NCI-H2171 treated with DMSO at 0.1 percent for 48 hours (cell line): ENCODE measurements at regions not wholly inside any gene's neighbourhood (a gene's known extent, or its start where the extent isn't known, plus 50 kb on each side); places are given as distances from the start of the nearest gene placed in this dataset.

Experiments
- DNase-seq: peaks from one replicate; lab custom pipeline; 2025; lab: John Stamatoyannopoulos, UW

DNA sequence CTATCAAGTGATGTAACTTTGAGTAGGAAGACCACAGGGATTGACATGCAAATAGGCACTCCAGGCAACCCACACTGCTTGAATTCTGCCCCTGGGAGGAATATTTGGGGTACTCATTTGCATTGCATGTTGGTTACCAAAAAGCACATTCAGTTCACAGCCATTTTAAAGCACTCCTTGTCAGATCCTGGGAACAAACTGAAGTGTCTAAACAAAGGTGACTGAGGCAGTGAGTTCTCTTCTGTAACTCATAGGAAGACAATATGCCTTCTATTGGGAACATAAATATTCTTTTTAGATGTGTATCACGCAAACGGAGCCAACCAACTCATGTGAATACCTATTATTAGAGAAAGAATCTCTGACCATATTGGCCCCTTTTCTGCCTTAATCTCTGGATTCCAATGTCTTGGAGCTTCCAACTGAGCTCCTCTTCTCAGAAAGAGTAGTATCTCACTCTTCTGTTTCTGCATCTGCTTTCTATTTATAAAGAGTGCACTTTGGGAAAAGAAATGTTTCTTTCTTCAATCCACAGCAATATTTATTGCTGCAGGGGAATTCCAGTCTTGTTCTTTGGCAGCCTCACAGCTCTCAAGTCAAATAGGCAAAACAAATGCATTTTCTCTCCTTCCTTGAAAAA is 125.7 kb upstream of the NBEA start:
- DNase-seq, result no peak

DNA sequence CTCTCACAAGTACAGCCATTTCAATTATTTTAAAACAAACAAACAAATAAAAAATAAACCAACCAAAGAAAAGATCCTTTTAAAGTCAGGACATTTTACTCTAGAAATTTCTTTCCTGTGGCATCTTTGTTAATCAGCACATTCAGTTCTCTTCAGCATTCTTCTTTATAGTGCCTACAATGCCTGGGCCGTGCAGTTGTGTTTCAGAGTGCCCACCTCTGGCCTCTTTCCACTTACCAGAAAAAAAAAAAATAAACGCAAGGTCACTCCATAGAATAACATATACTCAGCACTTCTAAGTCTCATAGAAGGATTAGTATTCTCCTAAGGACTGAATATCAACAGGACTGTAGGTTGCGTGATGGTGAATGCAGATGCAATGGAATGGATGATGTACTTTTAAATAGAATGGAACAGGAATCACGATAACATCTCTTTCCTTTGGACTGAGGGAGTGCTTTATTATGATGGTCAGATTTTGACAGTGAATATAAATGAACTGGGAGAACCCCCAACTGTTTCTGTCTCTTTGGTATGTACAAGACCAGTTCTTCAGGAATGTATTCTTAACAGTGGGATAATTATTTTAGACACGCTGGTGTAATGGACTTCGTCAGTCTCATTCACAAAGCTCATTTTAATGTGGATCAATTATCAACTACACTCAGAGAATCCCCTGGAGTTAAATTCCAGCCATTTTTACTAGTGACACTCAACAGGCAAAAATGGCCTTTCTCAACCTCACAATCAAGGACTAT is 125.0 kb upstream of the NBEA start:
- no peak for DNase-seq

DNA sequence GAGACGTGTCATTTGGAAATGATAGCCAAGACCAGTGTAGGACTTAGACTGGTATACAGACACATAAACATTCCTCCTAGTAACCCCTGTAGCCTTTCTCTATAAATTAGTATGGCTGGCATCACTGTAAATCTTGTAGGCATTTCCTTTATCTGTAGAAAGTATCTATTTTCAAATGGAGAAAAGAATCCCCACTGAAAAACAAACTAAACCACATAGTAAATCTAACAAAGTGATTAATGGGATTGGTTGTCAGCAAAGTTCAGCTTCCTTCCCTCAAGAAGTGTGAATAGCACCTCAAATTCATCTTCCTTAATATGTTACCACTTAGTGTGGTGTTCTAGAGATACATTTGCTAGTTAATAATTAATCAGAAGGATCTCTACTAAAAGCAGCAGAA is 119.4 kb upstream of the NBEA start:
- no peak for DNase-seq

GRCh38 chr13:34826432-34826831 is 115.6 kb upstream of the NBEA start:
- DNase-seq, result no peak

DNA sequence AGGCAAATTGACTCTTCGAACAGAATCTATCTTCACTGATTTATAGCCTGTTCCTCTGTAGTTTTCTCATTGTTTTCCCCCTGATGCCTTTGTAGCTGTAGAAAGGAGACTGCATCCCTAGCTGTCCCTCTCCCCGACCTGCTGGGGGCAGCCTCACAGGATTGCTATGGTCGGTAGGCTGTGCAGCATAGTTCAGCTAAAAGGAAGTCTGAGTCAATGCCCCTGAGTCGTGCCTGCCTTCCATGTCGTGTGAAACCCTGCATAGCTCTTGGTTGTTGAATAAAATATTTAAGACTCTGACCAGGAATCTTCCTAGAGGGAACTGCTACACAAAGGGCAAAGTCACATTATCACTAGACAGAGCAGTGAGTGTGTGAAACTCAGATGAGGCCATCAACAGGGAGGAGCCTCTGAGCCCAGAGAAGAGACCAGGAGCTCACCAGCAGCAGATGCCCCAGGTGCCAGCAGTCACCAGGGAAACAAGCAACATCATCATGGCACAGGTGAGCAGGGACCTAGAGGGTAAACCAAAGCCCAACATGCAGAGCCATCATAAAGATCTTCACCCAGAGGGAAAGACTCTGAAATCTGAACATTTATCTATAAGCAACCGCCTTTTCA is 108.4 kb upstream of the NBEA start:
- DNase-seq, result no peak

GRCh38 chr13:34842466-34842865 is 99.6 kb upstream of the NBEA start:
- no peak for DNase-seq

DNA sequence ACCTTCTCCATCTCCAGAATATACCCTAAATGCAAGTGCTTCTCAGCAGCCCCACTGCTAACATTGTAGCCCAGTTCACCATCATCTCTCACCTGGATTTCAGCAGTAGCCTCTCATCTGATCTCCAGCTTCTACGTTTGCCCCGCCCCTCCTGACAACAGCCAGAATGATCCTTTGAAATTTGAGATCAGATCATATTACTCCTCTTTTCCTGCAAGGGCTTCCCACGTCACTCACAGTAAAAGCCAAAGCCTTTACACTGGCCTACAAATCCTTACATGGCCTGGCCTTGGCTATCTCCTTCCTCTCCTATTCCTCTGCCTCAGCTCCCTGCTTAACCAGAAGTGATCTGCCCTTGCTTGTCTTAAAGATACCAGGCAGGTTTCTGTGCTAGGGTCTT is 94.3 kb upstream of the NBEA start:
- peak; percentile 17 for DNase-seq

GRCh38 chr13:34849406-34849805 is 92.7 kb upstream of the NBEA start:
- DNase-seq, result no peak

GRCh38 chr13:34853161-34853560 is 88.9 kb upstream of the NBEA start:
- DNase-seq, result no peak

DNA sequence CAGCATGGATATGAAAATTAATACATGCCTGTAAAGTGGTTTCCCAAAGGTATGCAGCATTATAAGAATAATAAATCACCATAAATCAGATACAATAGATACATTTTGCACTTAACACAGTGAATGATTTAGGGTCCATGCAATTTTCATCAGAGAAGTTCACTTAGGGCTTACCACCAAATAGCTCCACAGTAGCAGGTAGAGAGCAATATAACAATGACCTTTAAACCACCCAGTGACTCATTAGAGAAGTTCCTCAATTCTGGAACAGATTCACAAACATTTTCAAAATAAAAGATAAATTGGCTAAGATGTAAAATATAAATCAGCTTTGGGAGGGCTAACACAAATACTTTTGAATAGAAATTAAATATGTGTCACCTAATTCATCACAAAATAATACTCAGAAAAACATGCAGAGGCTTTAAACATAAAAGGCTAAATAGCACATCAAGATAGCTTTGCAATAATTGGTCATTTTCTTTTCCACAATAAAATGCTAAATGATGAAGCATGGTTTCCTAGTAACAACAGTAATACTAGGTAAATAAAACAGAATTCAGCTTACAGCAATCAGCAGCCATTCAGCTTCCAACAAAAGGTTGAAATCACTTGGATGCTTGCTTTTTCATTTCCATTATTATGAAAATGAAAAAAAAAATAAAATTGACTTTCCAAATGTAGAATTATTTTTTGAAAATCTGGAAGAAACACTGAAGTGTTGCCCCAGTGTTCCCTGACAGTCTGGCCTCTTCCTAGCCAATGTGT is 84.3 kb upstream of the NBEA start:
- no peak for DNase-seq

- DNase-seq, result no peak
These were observed 79.8 kb upstream of the NBEA start for GRCh38 chr13:34862311-34862710.

DNA sequence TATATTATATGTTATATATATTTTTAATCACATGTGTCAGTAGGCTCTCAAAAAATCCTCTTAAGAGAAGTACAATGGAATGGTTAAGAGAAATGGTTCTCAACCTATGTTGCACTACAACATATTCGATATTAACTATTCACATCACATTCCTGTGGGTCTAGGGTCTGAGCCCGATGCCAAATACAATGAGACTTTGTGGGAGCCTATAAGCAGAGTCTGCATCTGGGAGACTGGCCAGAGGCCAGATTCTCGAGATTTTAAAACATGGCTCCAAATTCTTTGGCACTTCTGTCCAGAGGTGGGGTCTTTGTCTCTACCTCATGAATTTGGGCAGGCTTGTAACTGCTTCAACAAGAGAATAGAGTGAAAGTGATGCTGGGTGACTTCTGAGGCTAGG is 79.4 kb upstream of the NBEA start:
- DNase-seq, result no peak

GRCh38 chr13:34863360-34864135 is 78.5 kb upstream of the NBEA start:
- peak; percentile 51 for DNase-seq

DNA sequence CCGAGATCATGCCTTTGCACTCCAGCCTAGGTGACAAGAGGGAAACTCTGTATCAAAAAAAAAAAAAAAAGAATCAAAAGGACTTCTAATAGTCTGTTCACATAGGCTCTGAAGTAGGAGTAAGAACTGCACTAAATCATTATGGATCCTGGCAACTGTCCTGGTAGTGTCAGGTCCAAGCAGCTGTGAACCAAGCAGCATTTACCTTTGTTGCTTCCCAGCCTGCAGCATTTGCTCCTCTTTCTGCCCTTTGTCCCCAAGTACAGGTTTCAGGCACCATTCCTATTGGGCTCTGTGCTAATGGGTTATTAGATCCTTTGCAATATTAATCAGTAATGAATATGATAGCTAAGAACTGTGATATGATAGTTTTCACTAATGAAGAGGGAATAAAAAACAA is 77.4 kb upstream of the NBEA start:
- no peak for DNase-seq

GRCh38 chr13:34867590-34867989 is 74.5 kb upstream of the NBEA start:
- DNase-seq, result peak; percentile 8

DNA sequence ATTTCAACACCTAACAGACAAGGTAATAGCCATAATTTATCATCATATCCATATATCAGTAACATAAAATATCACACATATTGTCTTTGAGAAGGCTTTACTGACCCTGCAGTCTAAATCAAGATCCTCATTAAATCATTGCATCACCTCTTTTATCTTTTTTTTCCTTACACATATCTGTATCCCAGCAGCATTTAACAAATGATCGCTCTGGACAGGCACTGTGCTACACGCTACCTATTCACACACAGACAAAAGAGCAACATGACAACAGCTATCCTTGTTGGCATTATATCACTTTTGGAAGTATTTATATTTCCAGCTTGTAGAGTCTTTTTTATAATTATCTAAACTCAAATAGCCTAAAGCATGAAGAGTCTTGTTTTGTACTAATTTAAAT is 73.3 kb upstream of the NBEA start:
- no peak for DNase-seq

DNA sequence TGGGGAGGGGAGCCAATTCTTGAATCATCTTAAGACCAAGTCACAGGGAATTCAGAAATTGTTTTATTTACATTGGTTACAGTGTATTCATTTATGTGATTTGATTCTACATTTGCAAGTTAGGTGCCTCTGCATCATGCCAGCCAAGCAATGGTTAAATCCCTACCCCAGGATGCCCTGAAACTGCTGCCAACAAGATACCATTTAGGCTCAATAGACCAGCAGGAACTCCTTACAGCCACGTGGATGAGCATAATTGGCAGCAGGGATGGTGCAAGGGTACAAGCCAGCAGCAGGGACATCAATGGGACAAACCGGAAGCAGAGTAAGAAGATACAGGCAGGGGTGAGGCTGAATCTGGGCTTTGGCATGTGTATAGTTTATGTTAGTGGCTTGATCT is 72.4 kb upstream of the NBEA start:
- no peak for DNase-seq

GRCh38 chr13:34878329-34878728 is 63.7 kb upstream of the NBEA start:
- no peak for DNase-seq

DNA sequence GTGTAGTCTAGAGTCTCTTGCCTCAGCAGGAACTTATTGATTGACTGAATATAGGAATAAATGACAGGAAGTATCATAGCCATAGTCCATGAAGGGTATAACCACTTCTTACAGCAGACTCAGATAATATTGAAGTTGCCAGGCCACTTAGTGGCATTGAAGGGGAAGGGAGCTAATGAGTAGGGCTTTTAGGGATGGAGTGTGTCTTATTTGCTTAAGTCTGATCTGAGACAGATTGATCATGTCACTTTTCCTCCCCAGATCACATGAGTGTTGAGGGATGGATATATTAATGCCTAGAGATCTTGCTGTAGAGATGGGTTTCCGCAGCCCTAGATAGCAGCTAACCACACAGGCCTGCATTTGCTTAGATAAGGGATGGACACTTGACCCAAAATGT is 62.2 kb upstream of the NBEA start:
- DNase-seq, result no peak

DNA sequence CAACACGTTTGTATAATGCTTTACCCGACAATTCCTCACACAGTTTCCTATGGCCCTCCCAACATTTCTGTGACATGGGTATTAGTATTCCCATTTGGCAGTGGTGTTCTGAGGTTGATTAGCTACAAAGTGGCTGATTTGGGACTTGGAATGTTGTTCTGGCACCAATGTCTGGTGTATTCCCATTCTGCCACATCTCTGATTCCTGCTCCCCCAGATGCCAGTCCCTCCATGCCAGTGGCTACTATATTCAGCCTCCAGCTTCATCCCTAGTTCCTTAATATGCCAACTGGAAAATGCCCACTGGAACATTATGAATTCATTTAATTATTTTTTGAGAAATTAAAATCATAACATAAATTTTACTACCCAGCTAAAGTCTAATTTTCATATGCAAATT is 60.6 kb upstream of the NBEA start:
- no peak for DNase-seq

DNA sequence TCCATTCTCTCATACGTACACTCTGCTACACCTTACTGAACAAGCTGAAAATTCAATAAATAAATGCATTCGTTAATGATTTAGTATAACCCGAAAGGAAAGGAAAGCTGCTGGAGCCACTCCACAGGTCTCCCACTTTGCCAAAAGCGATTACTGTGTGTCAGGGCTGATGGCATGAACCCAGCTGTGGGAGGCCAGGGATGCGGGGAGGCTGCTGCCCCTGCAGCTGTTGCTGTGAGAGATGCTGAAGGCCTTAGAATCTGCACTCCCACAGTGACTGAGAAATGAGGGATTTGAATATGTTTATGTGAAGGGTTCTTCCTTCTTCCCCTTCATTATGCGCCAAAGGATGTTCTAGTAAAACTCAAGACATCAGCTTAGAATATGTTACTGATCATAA is 58.7 kb upstream of the NBEA start:
- DNase-seq, result no peak

DNA sequence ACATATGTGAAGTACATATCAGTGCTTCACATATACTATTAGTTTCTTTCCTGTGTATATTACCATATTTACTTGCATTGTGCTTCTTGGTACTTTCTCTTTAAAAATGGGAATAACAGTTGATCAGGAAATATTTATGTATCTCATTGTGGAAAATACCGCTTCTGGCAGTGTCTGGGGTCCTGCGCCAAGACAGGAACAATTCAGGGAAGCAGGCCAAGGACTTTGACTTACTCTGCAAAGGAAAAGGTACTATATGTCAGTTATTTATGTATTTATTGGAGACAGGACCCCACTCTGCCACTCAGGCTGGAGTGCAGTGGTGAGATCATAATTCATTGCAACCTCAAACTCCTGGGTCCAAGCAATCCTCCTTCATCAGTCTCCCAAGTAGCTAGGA is 57.7 kb upstream of the NBEA start:
- DNase-seq, result no peak
